SU-DHL-6 (cell line): ENCODE measurements at regions not wholly inside any gene's neighbourhood (a gene's known extent, or its start where the extent isn't known, plus 50 kb on each side); places are given as distances from the start of the nearest gene placed in this dataset.

Experiments used
- H2AFZ ChIP-seq: fragments of 200-600 bp; sonication (generic); 2 replicates; pipeline ENCODE4 v1.6.1; 2014; ENCODE audit warnings: low read depth, mild to moderate bottlenecking, moderate library complexity, mixed read lengths, antibody characterized with exemption, low read length; ENCODE audit not compliant: severe bottlenecking
- H3F3A ChIP-seq: fragments of 200-600 bp; shearing (Covaris generic); 2 replicates; pipeline ENCODE4 v1.6.0; 2016; ENCODE audit warnings: antibody characterized with exemption, mild to moderate bottlenecking; ENCODE audit not compliant: insufficient read depth
- H3K27ac ChIP-seq: fragments of 200-600 bp; sonication (generic); 2 replicates; pipeline ENCODE4 v1.5.1; 2016; ENCODE audit warnings: low read depth, mild to moderate bottlenecking, low read length, moderate library complexity, mixed read lengths
- H3K27me3 ChIP-seq: fragments of 200-600 bp; sonication (generic), shearing (Covaris generic); 2 replicates; pipeline ENCODE4 v1.6.0; 2014; ENCODE audit warnings: mild to moderate bottlenecking, low read length
- H3K36me3 ChIP-seq: fragments of 200-600 bp; sonication (generic); 2 replicates; pipeline ENCODE4 v1.6.1; 2014; ENCODE audit warnings: mild to moderate bottlenecking, low read length, mixed read lengths
- H3K4me2 ChIP-seq: fragments of 300-600, 200-600 bp; shearing (Covaris generic), sonication (generic); 2 replicates; pipeline ENCODE4 v1.6.0; 2014; ENCODE audit warnings: low read length, low read depth, mild to moderate bottlenecking; ENCODE audit not compliant: poor library complexity, severe bottlenecking
- H3K4me3 ChIP-seq: fragments of 200-600 bp; sonication (generic); 2 replicates; pipeline ENCODE4 v1.5.1; 2014; ENCODE audit warnings: antibody characterized with exemption, low read length, mild to moderate bottlenecking, mixed read lengths; ENCODE audit not compliant: insufficient read depth, poor library complexity, severe bottlenecking
- H3K79me2 ChIP-seq: fragments of 200-600 bp; sonication (generic); 2 replicates; pipeline ENCODE4 v1.6.1; 2014; ENCODE audit warnings: mild to moderate bottlenecking, low read length, moderate library complexity; ENCODE audit not compliant: insufficient read depth
- H3K9ac ChIP-seq: fragments of 200-600 bp; sonication (generic); 2 replicates; pipeline ENCODE4 v1.7.0; 2014; ENCODE audit warnings: mild to moderate bottlenecking, low read length
- H3K9me2 ChIP-seq: fragments of 200-600 bp; sonication (generic); replicated peaks from 2 replicates; pipeline ENCODE4 v1.6.1; 2014; ENCODE audit warnings: low read length; ENCODE audit not compliant: insufficient read depth
- H3K9me3 ChIP-seq: fragments of 200-600 bp; sonication (generic); 2 replicates; pipeline ENCODE4 v1.6.1; 2014; ENCODE audit warnings: low read length, mixed read lengths; ENCODE audit not compliant: insufficient read depth
- H4K20me1 ChIP-seq: fragments of 200-600 bp; sonication (generic); 2 replicates; pipeline ENCODE4 v1.6.1; 2014; ENCODE audit warnings: low read depth, mild to moderate bottlenecking, antibody characterized with exemption, low read length, moderate library complexity, mixed read lengths
- EZH2phosphoT487 ChIP-seq: fragments of 200-600 bp; sonication (generic), shearing (Covaris generic); conservative IDR thresholded peaks from 2 replicates; pipeline ENCODE4 v1.6.1; 2018; ENCODE audit warnings: mild to moderate bottlenecking, antibody characterized with exemption, low read length, moderate library complexity, mixed read lengths
- TF ChIP-seq, protein P1 (sequence below): fragments of 200-600 bp; sonication (generic); IDR thresholded peaks from one replicate; pipeline ENCODE4 v1.5.1; 2017; ENCODE audit warnings: antibody characterized with exemption, mild to moderate bottlenecking, low read length, moderate library complexity; ENCODE audit not compliant: insufficient read depth, poor library complexity, severe bottlenecking

DNA sequence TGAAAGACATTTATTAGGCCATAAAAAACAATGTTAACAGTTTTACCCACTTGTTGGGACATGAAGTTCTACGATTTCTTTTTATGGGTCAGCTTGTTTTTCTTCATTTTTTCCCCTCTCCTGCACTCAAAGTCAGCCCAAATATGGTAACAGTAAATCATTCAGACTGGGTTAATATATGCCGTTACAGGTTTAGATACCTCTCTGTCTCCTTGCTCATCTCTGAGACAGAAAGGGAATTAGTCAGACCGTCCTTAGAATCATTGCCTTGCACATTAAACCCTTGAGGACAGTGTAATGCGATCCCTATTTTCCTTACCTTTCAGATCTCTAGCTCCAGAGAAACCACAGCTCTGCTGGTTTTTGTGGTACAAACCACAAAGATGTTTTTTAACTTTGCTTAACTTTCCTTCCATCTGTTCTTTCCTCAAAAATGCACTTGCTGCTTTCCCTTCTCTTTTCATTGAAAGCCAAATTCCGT lies 613.3 kb downstream of the PLPP3 start:
- H3K9me3 ChIP-seq: no peaks in the 10 kb centered on the region
- H2AFZ ChIP-seq: no peak overlapping the region
- no peaks in the 10 kb centered on the region for H3K36me3 ChIP-seq
- H3K4me3 ChIP-seq: no peak overlapping the region
- no peaks in the 10 kb centered on the region for H3K79me2 ChIP-seq
- no peak overlapping the region for H3K9ac ChIP-seq
- no peaks in the 10 kb centered on the region for H3F3A ChIP-seq
- H3K27me3 ChIP-seq: no peaks in the 10 kb centered on the region
- H3K27ac ChIP-seq: no peak overlapping the region
- no peaks in the 10 kb centered on the region for H4K20me1 ChIP-seq
- H3K9me2 ChIP-seq: no peaks in the 10 kb centered on the region
- TF ChIP-seq, protein P1, sequence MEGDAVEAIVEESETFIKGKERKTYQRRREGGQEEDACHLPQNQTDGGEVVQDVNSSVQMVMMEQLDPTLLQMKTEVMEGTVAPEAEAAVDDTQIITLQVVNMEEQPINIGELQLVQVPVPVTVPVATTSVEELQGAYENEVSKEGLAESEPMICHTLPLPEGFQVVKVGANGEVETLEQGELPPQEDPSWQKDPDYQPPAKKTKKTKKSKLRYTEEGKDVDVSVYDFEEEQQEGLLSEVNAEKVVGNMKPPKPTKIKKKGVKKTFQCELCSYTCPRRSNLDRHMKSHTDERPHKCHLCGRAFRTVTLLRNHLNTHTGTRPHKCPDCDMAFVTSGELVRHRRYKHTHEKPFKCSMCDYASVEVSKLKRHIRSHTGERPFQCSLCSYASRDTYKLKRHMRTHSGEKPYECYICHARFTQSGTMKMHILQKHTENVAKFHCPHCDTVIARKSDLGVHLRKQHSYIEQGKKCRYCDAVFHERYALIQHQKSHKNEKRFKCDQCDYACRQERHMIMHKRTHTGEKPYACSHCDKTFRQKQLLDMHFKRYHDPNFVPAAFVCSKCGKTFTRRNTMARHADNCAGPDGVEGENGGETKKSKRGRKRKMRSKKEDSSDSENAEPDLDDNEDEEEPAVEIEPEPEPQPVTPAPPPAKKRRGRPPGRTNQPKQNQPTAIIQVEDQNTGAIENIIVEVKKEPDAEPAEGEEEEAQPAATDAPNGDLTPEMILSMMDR: no peak
- no peak for TF ChIP-seq EZH2phosphoT487
- no peak overlapping the region for H3K4me2 ChIP-seq

DNA sequence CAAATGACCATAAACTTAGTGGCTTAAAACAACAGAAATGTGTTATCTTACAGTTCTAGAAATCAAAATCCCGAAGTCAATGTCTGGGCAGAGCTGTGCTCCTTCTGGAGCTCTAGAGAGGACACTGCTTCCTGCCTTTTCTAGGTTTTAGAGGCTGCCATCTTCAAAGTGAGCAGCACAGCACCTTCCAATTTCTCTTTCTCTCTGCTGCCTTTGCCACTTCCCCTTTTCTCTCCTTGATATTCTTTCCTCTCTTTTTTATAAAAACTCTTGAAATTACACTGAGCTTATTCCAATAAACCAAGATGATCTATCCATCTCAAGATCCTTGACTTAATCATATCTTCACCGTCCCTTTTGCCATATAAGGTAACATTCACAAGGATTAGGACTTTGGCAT lies 616.9 kb downstream of the PLPP3 start:
- TF ChIP-seq EZH2phosphoT487: no peak
- TF ChIP-seq, protein P1: no peak
- no peaks in the 10 kb centered on the region for H4K20me1 ChIP-seq
- no peak overlapping the region for H2AFZ ChIP-seq
- no peaks in the 10 kb centered on the region for H3K36me3 ChIP-seq
- H3K79me2 ChIP-seq: no peaks in the 10 kb centered on the region
- no peak overlapping the region for H3K27ac ChIP-seq
- H3K4me3 ChIP-seq: no peak overlapping the region
- H3K9me2 ChIP-seq: no peaks in the 10 kb centered on the region
- no peaks in the 10 kb centered on the region for H3K9me3 ChIP-seq
- no peak overlapping the region for H3K9ac ChIP-seq
- no peaks in the 10 kb centered on the region for H3F3A ChIP-seq
- no peaks in the 10 kb centered on the region for H3K27me3 ChIP-seq
- H3K4me2 ChIP-seq: no peak overlapping the region

DNA sequence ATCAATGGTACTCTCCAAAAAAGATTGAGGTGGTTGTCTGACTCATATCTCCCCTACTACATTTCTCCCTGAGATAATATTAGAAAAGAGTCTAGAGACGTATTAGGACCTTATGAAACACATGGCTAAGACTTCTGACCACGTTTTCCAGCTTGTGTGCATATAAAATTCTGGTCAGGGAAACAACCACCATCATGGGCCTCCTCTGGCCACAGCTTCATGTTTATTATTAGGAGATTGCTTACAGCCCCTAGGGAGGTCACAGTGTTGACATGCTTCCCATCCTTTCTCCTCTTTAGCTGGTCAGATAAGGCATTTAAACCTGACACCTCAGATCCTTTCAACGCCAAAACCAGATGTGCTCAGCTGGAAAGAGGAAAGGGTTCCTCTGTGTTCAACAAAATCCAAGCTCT lies 620.2 kb downstream of the PLPP3 start:
- no peaks in the 10 kb centered on the region for H4K20me1 ChIP-seq
- no peak overlapping the region for H3K4me2 ChIP-seq
- H3K9ac ChIP-seq: no peak overlapping the region
- no peaks in the 10 kb centered on the region for H3K9me3 ChIP-seq
- no peaks in the 10 kb centered on the region for H3K79me2 ChIP-seq
- no peak overlapping the region for H3K4me3 ChIP-seq
- TF ChIP-seq EZH2phosphoT487: no peak
- TF ChIP-seq, protein P1: no peak
- no peak overlapping the region for H3K27ac ChIP-seq
- H3F3A ChIP-seq: no peaks in the 10 kb centered on the region
- no peaks in the 10 kb centered on the region for H3K9me2 ChIP-seq
- no peaks in the 10 kb centered on the region for H3K27me3 ChIP-seq
- H2AFZ ChIP-seq: no peak overlapping the region
- H3K36me3 ChIP-seq: no peaks in the 10 kb centered on the region
